ENCODE measurements at regions not wholly inside any gene's neighbourhood (a gene's known extent, or its start where the extent isn't known, plus 50 kb on each side); places are given as distances from the start of the nearest gene placed in this dataset.

DNA sequence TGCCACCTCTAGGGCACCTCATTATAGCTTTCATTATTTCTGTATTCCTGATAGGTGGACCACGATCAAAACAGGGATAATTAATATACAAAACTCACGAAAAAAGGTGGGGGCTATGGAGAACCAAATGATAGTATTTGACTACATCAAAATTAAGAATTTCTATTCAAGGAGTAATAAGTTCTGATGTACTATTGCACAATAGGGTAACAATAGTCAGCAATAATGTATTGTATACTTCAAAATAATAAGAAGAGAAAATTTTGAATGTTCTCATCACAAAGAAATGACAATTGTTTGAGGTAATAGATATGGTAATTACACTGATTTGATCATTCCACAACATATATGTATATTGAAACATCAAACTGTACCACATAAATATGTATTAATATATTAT lies 327.3 kb upstream of the TRAM1L1 start:
- no peak overlapping the region for H3K9ac ChIP-seq (replicated peaks; ENCODE audit: extremely low read depth, insufficient read depth, low read length)
- no peak overlapping the region for H2AFZ ChIP-seq (ENCODE audit: low read depth, low read length)
- H3K36me3 ChIP-seq (ENCODE audit: control insufficient read depth in 2 of 2, extremely low read depth in 1 of 2, insufficient read depth in 2 of 2, low read length in 2 of 2): no peaks in the 10 kb centered on the region
- H3K79me2 ChIP-seq (ENCODE audit: control insufficient read depth, insufficient read depth, low read length): no peaks in the 10 kb centered on the region
- H3K4me1 ChIP-seq (ENCODE audit: control insufficient read depth, extremely low read depth, insufficient read depth, low read length): no peaks in the 10 kb centered on the region
- H3K9me1 ChIP-seq (replicated peaks; ENCODE audit: control insufficient read depth, extremely low read depth, insufficient read depth, low read length): no peaks in the 10 kb centered on the region
- no peak for DNase-seq (ENCODE audit: low read depth, low spot score)
- no peak for FAIRE-seq
- no peaks in the 10 kb centered on the region for H3K27me3 ChIP-seq (ENCODE audit: control insufficient read depth in 2 of 2, insufficient read depth in 2 of 2, low read length in 2 of 2)
- POLR2A ChIA-PET: no interaction called here
- TF ChIP-seq, protein P1, sequence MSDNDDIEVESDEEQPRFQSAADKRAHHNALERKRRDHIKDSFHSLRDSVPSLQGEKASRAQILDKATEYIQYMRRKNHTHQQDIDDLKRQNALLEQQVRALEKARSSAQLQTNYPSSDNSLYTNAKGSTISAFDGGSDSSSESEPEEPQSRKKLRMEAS (IDR thresholded peaks at IDR 0.05; ENCODE audit: insufficient read depth, insufficient read length): no peak
- TF ChIP-seq EZH2 (IDR thresholded peaks at IDR 0.05; ENCODE audit: borderline replicate concordance, low read depth, low read length, severe bottlenecking): no peak
- TF ChIP-seq GATA2 (IDR thresholded peaks at IDR 0.05; ENCODE audit: insufficient read depth, insufficient read length, low read depth, low read length): no peak
- no peak for TF ChIP-seq FOS (IDR thresholded peaks at IDR 0.05; ENCODE audit: borderline replicate concordance, insufficient read depth, low read length)
- TF ChIP-seq, protein P2, sequence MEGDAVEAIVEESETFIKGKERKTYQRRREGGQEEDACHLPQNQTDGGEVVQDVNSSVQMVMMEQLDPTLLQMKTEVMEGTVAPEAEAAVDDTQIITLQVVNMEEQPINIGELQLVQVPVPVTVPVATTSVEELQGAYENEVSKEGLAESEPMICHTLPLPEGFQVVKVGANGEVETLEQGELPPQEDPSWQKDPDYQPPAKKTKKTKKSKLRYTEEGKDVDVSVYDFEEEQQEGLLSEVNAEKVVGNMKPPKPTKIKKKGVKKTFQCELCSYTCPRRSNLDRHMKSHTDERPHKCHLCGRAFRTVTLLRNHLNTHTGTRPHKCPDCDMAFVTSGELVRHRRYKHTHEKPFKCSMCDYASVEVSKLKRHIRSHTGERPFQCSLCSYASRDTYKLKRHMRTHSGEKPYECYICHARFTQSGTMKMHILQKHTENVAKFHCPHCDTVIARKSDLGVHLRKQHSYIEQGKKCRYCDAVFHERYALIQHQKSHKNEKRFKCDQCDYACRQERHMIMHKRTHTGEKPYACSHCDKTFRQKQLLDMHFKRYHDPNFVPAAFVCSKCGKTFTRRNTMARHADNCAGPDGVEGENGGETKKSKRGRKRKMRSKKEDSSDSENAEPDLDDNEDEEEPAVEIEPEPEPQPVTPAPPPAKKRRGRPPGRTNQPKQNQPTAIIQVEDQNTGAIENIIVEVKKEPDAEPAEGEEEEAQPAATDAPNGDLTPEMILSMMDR (IDR thresholded peaks at IDR 0.05; ENCODE audit: extremely low read depth in 1 of 2, insufficient read depth in 1 of 2, low read depth in 1 of 2, low read length in 2 of 2): no peak
- TF ChIP-seq JUN (IDR thresholded peaks at IDR 0.05; ENCODE audit: borderline replicate concordance, insufficient read depth, insufficient read length, low read depth): no peak
- intact Hi-C loops (cut with micrococcal nuclease) (no loop called here), dilution Hi-C loops (cut with MboI; ENCODE audit: extremely low pct_ligation_motif_present, low sequenced_read_pairs) (no loop called here)
- BruUV-seq (replicated peaks): no TSS peak
- H3K4me3 ChIP-seq (replicated peaks in 1 of 3; ENCODE audit: insufficient read depth in 1 of 3, low read depth in 1 of 3, low read length in 3 of 3): no peak overlapping the region
- no peak overlapping the region for H3K4me2 ChIP-seq (ENCODE audit: insufficient read depth, low read length)
- CTCF ChIA-PET: no interaction called here
- no peaks in the 10 kb centered on the region for H3K9me3 ChIP-seq (replicated peaks; ENCODE audit: control insufficient read depth, insufficient read depth, low read length)
- H4K20me1 ChIP-seq (replicated peaks; ENCODE audit: control insufficient read depth, extremely low read depth, insufficient read depth, low read length): no peaks in the 10 kb centered on the region
- H3K27ac ChIP-seq (ENCODE audit: insufficient read depth, low read depth, low read length): no peak overlapping the region

DNA sequence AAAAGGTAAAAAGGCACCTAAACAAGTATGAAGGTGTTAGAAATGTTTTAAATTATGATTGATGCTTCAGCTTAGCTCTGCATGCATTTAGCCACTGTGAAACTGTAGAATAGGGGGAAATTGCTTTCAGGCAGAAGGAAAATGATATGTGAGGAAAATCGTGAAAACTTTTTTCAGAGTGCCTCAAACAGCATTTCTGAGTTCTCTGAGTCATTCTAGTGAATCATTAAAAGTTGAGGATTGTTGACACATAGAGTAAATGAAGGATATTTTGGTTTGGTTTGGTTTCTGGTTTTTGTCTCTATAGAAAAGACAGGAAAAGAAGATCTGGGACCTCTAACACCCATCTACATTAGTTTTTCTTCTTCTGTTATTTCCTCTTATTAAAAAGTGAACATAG lies 332.5 kb upstream of the TRAM1L1 start:
- Histone ChIP-seq H3K9me3 (replicated peaks; ENCODE audit: control insufficient read depth, insufficient read depth, low read length) (no peaks in the 10 kb centered on the region), H3K9ac (replicated peaks; ENCODE audit: extremely low read depth, insufficient read depth, low read length) (no peak overlapping the region), H3K27me3 (ENCODE audit: control insufficient read depth in 2 of 2, insufficient read depth in 2 of 2, low read length in 2 of 2) (no peaks in the 10 kb centered on the region), H3K4me1 (ENCODE audit: control insufficient read depth, extremely low read depth, insufficient read depth, low read length) (no peaks in the 10 kb centered on the region), H3K79me2 (ENCODE audit: control insufficient read depth, insufficient read depth, low read length) (no peaks in the 10 kb centered on the region), H3K4me3 (replicated peaks in 1 of 3; ENCODE audit: insufficient read depth in 1 of 3, low read depth in 1 of 3, low read length in 3 of 3) (no peak overlapping the region), H3K9me1 (replicated peaks; ENCODE audit: control insufficient read depth, extremely low read depth, insufficient read depth, low read length) (no peaks in the 10 kb centered on the region), H3K27ac (ENCODE audit: insufficient read depth, low read depth, low read length) (no peak overlapping the region), H3K36me3 (ENCODE audit: control insufficient read depth in 2 of 2, extremely low read depth in 1 of 2, insufficient read depth in 2 of 2, low read length in 2 of 2) (no peaks in the 10 kb centered on the region), H2AFZ (ENCODE audit: low read depth, low read length) (no peak overlapping the region), H3K4me2 (ENCODE audit: insufficient read depth, low read length) (no peak overlapping the region), H4K20me1 (replicated peaks; ENCODE audit: control insufficient read depth, extremely low read depth, insufficient read depth, low read length) (no peaks in the 10 kb centered on the region)
- no peak for DNase-seq (ENCODE audit: low read depth, low spot score)
- POLR2A ChIA-PET: no interaction called here
- BruUV-seq (replicated peaks): no TSS peak
- CTCF ChIA-PET: no interaction called here
- intact Hi-C loops (cut with micrococcal nuclease): no loop called here
- no peak for FAIRE-seq
- no peak for TF ChIP-seq MYC (IDR thresholded peaks at IDR 0.05; ENCODE audit: low read depth, low read length)
- dilution Hi-C loops (cut with MboI; ENCODE audit: extremely low pct_ligation_motif_present, low sequenced_read_pairs): no loop called here
